Activated CD8-positive, alpha-beta memory T cell treated with anti-CD3 and anti-CD28 coated beads for 36 hours (primary cell): ENCODE measurements at regions not wholly inside any gene's neighbourhood (a gene's known extent, or its start where the extent isn't known, plus 50 kb on each side); places are given as distances from the start of the nearest gene placed in this dataset.

Source experiments
- CTCF ChIA-PET: fragments of 350-600 bp; sonication (Branson Sonifier 250); formaldehyde crosslinking; loops from one replicate; lab custom pipeline; 2021; ENCODE audit warnings: antibody characterized with exemption; lab: Charles Lee
- POLR2A ChIA-PET: fragments of 350-600 bp; sonication (Branson Sonifier 250); formaldehyde crosslinking; loops from one replicate; lab custom pipeline; 2021; ENCODE audit warnings: antibody characterized with exemption; lab: Charles Lee

DNA sequence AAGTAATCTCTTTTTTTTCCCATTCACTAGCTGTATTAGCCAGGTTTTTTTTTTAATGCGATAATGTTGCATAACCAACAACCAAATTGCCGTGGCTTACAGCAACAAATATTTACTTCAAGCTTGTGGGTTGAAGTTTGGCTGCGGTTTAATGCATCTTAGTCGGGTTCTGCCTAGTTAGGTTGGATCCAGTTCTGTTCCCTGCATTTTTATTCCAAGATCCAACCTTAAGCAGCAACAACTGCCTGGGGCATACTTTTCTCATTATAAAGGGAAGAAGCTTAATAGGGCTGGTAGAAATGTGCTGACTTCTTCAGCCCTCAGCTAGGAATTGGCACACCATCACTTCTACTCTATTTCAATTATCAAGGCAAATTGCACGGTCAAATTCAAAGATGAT lies 1115.5 kb upstream of the AUTS2 start:
- ChIA-PET POLR2A (no interaction called here), CTCF (no interaction called here)

DNA sequence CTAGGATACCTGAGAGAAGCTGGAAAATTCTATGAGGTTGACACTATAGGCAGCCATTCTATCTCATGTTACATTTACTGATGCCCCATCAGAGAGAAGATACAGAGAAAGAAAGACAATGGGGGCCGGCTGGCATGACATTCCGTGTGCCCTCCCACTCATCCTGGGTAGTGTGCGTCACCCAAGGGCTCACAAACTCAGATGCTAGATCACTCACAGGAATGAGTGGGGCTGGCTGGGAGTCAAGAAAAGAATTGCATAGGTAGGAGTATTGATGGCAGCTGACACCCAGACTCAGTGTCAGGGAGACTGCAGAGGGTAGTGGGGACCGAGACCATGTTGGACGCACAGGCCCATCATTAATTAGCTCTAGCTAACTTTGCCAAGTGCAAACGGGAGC lies 1113.5 kb upstream of the AUTS2 start:
- CTCF ChIA-PET: no interaction called here
- POLR2A ChIA-PET: no interaction called here

DNA sequence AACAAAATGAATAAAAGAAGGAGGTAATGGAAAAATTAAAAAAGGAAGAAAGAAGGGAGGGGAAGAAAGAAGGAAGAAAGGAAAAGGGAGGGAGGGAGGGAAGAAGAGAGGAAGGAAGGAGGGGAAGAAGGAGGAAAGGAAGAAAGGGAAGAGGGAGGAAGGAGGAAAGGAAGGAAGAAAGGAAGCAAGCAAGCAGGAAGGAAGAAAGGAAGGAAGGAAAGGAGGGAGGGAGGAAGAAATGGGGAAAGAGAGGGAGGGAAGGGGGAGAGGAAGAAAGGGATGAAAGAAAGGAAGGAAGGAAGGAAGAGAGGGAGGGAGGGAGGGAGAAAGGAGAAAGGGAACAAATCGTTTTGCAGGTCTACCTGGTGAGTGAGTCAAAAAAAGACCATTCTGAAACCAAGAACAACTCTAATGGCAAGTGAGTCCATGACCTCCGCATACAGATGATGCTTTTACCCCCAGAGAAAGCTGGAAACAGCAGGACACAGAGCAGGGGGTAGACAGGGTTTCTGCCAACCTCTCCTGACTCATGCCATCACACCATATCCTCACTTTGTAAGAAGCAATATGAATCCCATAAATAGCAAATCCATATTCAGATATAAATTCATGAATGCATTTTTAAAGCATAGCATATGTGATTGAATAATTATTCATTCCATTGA lies 1112.9 kb upstream of the AUTS2 start:
- ChIA-PET POLR2A (no interaction called here), CTCF (no interaction called here)

DNA sequence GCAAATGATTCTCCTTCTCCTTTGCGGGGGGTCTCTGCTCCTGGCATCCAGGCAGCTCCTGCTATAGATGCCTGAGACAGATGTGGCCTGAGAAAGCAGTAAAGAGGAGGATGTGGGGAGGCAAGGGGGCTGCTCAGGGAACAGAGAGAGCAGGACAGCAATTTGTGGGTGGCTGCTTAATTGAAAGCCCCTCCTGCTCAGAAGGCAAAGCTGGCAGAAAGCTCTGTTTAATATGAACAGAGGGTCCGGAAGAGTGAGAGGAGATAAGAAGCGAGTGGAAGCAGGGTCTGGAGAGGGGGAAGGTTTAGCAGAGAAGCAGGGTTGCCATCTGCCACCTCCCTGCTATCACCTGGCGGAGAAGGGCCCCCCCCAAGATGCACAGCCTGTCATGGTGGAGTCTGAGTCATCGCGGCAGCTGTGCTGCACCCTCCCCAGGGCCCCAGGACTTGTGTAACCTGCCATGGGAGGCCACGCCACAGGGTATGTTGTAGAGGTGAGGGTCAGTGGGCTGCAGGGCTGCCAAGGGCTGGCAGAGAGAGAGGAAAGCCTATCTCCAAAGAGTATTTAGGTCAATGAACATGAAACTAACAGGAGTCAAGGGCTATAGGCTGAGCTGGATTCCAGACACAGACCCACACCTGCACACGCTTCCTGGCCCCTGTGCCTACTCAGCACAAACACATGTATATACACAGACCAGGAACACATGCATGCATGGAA lies 1109.8 kb upstream of the AUTS2 start:
- CTCF ChIA-PET: no interaction called here

DNA sequence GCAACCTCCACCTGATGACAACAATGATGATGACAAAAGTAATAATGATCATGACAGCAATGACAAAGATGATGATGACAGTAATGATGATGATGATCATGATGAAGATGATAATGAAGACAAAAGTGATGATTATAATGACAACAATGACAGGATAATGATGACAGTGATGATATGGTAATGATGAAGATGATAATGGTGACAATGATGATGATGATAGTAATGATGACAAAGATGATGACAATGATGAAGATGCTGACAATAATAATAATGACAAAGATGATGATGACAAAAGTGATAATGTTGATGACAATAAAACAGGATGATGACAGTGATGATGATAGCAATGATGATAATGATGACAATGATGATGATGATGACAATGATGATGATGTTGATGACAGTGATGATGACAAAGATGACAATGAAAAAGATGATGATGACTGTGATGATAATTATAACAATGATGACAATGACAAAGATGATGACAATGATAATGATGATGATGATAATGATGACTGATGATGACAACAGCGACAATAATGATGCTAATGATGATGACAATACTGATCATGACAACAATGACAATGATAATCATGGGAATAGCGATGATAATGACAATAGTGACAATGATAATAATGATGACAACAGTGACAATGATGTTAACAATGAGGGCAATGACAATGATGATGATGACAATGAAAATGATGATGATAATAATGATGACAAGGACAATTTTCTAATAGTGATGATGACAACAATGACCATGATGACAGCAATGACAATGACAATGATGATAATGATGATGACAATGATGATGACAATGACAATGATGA lies 1106.5 kb upstream of the AUTS2 start:
- CTCF ChIA-PET: no interaction called here
- POLR2A ChIA-PET: no interaction called here

More for the DNA sequence above, 1109.8 kb upstream of the AUTS2 start:
- POLR2A ChIA-PET: no interaction called here

DNA sequence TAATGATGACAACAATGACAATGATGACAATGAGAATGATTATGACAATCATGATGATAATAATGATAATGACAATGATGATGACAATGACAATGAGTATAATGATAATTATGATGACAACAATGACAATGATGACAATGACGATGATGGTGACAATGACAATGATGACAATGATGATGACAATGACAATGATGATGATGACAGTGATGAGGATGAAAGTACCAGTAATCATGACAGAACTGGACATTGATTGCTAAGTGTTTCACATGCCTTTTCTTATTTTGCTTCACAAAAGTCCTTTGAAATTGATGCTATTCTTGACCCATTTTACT lies 1106.0 kb upstream of the AUTS2 start:
- CTCF ChIA-PET: no interaction called here
- POLR2A ChIA-PET: no interaction called here

DNA sequence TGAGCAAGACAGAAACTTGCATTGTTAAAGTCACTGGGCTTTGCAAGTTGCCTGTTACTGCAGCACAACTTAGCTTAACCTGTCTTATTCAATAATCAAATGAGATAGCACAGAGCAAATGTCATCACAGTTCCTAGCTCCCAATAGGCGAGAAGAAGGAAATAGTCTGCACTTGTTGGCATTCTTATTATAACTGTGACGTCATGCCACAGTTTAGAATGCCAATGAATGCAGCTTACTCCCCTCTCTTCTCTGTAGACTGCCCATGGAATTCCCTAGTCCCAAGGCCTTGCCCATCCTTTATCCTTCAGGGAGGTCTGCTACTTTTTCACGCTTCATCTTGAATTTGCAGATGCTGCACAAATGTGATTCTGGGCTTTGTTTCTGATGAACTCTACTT lies 1094.9 kb upstream of the AUTS2 start:
- ChIA-PET CTCF (no interaction called here), POLR2A (no interaction called here)

DNA sequence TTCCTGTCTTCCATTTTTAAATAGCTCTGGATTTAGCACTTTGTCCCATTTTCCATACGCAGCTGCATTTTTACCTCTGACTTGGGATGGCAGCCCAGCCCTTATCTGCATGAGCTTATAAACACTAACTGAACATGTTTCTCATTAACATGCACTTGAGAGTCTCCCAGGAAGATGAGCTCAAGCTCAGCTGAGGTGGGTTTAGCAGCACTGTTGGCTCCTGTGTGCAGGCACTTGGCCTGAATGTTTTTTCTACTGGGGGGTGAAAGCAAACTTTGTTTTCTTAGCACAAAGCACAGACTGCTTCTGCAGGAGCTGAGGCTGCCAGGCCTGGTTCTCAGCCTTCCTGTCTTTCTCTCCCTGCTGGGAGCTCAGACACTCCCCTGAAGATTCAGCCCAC lies 1093.6 kb upstream of the AUTS2 start:
- ChIA-PET POLR2A (no interaction called here), CTCF (no interaction called here)

DNA sequence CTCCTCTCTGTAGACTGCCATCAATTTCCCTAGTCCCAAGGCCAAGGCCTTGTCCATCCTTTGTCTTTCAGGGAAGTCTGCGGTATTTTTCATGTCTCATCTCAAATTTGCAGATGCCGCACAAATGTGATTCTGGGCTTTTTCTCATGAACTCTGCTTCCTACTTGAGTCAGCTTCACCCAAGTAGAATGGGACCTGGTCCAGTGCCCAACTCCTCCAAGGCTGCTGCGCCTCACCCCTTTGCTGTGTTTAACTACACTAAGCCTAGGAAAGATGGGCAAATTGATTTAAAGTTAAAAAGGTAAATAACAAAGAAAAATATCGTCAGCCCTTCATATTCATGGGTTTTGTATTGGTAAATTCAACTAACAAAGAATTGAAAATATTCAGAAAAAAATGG lies 1092.6 kb upstream of the AUTS2 start:
- ChIA-PET CTCF (no interaction called here), POLR2A (no interaction called here)

DNA sequence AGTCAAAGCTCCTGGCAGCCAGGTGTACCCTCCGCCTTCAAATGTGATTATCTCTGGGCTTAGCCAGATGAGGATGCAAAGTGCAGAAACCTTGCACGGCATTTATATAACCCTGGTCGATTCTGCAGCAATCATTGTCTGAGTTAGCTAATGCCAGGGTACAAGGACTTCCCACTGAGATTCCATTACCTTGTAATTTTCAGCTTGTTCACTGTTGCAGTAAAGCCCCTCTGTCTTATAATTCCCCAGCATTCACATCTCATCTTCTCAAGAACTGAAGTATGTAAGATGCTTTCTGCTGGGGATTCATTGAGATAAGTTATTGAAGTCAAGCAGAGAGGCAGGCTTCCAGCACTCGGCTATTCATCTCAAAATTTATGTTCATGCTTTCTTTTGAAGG lies 1090.6 kb upstream of the AUTS2 start:
- POLR2A ChIA-PET: no interaction called here
- CTCF ChIA-PET: no interaction called here

DNA sequence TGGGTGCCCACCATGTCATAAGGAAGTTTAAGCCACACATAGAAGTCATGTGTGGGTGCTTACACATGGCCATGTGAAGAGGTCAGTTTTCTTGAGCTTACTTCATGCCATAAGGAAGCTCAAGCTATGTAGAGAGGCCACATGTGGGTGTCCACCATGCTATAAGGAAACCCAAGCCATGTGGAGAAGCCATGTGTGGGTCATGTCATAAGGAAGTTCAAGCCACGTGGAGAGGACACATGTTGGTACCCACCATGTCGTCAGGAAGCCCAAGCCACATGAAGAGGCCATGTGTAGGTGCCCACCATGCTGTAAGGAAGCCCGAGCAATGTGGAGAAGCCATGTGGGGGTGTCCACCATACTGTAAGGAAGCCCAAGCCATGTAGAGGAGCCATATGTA lies 1089.2 kb upstream of the AUTS2 start:
- ChIA-PET CTCF (no interaction called here), POLR2A (no interaction called here)

DNA sequence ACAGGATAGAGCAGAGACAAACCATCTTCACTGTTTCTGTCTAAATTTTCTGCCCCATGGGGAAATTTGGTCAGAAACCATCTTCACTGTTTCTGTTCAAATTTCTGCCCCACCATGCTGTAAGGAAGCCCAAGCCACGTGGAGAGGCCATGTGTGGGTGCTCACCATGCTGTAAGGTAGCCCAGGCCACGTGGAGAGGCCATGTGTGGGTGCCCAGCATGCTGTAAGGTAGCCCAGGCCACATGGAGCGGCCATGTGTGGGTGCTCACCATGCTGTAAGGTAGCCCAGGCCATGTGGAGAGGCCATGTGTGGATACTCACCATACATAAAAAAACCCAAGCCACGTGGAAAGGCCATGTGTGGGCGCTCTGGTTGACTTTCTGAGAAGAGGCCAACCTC lies 1088.7 kb upstream of the AUTS2 start:
- ChIA-PET POLR2A (no interaction called here), CTCF (no interaction called here)

DNA sequence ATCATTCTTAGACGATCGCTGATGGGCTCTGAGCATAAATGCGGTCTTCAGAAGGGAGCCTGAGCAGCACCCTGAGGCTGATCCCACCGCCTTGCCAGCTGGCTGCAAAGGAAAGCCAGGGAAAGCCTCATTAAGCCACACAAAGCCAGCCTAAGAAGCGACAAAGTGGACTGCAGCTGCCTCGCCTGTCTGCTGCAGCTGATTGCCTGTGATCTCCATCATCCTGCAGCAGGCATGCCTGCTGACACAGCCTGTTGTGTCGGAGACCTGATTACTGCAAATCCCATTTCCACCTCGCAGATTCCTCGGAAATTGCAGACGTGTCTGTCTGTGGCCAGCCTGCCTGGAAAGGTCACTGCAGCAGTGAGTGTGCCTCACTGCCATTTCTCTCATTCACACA lies 1087.0 kb upstream of the AUTS2 start:
- POLR2A ChIA-PET: no interaction called here
- CTCF ChIA-PET: no interaction called here

DNA sequence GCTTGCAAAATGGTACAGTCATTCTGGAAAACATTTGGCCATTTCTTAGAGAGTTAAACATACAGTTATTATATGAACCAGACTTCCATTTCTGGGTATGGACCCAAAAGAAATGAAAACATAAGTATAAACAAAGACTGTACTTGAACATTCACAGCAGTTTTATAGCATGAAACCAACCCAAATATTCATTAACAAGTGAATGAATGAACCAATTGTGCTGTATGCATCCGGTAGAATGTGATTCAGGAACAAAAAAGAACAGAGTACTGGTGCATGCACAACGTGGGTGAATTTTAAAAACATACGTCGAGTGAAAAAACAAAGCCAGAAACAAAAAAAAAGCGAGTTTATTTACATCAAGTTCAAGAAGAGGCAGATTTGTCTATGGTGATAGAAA lies 1085.8 kb upstream of the AUTS2 start:
- ChIA-PET CTCF (no interaction called here), POLR2A (no interaction called here)

DNA sequence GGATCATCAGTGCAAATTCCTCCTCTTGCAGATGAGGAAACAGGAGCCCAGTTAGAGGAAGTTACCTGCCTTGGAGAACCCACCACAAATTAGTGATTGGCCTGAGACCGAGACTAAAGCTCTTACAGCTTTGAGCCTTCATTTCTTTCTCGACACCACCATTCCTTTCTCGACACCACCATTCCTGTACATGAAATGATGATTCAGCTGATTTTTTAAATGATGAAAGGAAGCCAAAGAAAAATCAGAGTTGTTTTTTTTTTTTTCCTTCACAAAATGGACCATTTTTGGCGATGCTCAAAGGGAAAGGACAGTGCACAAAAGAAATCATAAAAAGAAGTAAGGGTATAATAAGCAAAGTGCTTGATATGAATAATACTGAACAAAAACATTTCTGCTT lies 1080.2 kb upstream of the AUTS2 start:
- ChIA-PET CTCF (no interaction called here), POLR2A (no interaction called here)

DNA sequence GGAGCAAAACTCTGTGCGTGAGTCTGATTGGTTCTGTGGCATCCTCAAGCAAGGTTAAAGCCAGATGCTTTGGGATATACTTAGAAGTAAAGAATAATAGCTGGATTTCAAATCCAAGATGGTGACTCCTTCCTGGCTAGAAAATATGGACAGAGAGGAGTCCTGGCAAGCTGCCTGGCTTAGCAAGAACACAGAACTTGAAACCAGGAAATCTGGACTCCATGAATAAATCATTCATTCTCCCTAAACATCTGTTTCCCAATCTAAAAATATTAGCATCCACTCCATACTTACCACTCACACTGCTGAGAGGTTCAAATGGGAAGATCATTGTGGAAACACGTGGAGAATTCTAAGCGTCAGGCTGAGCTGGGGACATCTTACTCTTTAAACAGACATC lies 1074.1 kb upstream of the AUTS2 start:
- ChIA-PET POLR2A (no interaction called here), CTCF (no interaction called here)

DNA sequence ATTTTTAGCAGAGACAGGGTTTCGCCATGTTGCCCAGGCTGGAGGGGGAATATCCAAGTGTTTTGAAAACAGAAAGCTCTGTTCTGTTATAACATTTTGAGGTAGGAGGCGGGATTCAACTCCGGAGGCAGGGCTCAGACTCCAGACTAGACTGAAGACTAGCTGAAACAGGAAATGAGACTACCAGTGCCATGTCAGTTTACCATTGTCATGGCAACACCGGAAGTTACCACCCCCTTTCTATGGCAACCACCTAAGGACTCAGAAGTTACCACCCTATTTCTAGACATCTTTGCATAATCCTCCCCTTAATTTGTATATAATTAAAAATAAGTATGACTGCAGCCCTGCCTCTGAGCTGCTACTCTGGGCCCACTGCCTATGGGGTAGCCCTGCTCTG lies 1069.1 kb upstream of the AUTS2 start:
- POLR2A ChIA-PET: no interaction called here
- CTCF ChIA-PET: no interaction called here

DNA sequence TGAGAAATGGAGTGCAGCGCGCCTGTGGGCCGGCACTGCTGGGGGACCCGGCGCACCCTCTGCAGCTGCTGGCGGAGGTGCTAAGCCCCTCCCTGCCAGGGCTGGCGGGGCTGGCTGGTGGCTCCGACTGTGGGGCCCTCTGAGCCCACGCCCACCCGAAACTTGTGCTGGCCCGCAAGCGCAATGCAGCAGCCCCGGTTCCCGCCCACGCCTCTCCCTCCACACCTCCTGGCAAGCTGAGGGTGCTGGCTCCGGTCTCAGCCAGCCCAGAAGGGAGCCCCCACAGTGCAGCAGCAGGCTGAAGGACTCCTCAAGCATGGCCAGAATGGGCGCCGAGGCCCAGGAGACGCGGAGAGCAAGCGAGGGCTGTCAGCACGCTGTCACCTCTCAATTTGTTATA lies 1063.0 kb upstream of the AUTS2 start:
- CTCF ChIA-PET: no interaction called here
- POLR2A ChIA-PET: no interaction called here

DNA sequence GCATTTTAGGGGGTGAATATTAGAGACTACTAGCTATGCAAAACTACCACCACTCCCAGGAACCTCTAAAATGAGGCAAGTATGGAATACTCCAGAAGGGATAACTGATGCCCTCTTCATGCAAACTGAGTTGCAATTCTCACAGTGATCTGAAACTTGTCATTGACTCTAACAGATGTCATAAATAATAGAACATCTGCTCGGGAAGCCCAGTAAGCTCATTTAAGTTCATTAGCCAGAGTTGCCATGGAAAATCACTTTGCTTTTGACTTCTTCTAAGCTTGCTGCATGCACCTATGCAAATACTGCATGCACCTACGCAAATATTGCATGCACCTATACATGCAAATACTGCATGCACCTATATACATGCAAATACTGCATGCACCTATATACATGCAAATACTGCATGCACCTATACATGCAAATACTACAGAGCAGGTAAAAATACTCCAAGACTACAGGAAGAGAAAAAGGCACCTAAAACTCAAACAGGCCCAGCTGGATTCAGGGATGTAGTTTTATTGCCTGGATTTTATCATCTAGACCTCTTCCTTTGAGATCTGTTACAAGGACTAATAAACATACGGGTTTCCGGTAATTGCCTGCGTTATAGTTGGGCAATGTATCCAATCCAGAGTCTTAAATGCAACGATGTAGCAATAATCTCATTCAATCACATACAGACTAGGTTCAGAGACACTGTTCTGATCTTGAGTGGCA lies 1061.1 kb upstream of the AUTS2 start:
- ChIA-PET CTCF (no interaction called here), POLR2A (no interaction called here)

DNA sequence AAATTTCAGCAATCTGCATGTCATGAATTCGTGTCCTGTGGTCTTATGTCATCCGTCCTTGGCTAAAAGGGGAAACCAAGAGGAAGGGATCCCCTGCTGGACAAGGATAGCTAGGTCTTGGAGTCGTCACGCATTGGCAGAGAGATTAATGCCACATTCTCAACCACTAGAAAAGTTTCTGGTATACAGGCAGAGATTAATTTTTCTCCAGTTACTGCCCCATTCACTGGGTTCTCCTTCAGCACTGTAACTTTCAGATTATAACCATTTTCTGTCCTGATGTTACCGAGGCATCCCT lies 1060.6 kb upstream of the AUTS2 start:
- POLR2A ChIA-PET: no interaction called here
- CTCF ChIA-PET: no interaction called here

DNA sequence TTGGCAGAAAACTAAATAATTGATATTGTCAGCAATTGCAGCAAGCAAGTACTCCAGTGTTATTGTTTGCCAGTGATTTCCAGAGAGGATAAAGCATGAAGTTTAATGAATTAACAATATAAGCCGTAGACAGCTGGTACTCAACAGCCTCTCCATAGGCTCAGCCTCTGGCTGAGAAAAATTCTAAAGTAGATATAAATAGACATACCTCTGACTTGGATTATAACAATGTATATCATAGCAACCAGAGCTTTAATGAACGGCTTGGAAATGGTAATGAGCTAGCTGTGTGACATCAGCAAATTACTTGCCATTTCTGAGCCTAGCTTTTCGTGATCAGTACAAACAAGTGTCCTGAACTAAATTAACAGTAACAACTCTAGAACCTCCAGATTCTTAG lies 1055.4 kb upstream of the AUTS2 start:
- ChIA-PET CTCF (no interaction called here), POLR2A (no interaction called here)
